ENCODE measurements at regions not wholly inside any gene's neighbourhood (a gene's known extent, or its start where the extent isn't known, plus 50 kb on each side); places are given as distances from the start of the nearest gene placed in this dataset.
"Not testable (repeated sequence)": the region's sequence is repeated elsewhere in the genome, so short reads cannot be mapped to it uniquely, and the experiment has no call there.

DNA sequence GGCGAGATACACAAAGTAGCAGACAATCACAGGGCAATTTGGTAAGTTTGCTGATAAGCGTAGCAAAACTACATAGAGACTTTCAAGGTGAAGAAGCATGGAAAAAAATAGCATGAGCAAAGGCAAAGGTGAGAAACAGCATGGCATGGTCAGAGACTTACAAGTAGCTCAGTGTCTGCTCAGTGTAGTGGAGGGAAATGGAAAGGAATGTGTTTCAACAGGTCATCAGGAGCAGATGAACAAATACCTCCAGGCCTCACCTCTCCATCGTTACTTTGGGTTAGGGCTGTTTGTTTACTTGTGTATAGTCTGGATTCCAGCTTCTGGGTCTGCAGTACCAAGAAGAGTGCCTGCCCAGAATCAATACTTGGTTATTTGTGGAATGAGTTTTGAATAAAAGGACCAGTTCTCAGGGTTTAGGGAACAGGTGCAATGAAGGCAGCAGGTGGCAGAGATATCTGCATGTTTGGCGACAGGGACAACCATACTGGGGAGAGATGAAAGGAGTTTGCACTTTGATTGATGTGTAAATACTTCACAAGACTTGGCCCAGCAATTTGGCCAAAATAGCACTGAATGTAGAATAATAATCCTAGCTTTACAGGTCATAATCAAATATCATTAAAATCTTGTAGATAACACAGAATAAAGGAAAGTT lies 97.0 kb upstream of the FGGY start:
- DNase-seq (no peak), ATAC-seq (peak in 1 of 4 donors; percentile 14)
- intact Hi-C loops (cut with DNase I): no loop called here
- peaks cover 0 to 25% (median 4%) of the 10 kb centered on the region in 4 donors for H3K4me1 ChIP-seq
- H3K27me3 ChIP-seq: no peaks in the 10 kb centered on the region
- H3K27ac ChIP-seq: no peak overlapping the region
- 52% methylated on average over 4 of the region's 4 CpGs for WGBS (ENCODE audit: insufficient coverage, low coverage, low lambda C conversion rate, missing lambda C conversion rate)
- H3K4me3 ChIP-seq: no peak overlapping the region
- TF ChIP-seq, protein P1, sequence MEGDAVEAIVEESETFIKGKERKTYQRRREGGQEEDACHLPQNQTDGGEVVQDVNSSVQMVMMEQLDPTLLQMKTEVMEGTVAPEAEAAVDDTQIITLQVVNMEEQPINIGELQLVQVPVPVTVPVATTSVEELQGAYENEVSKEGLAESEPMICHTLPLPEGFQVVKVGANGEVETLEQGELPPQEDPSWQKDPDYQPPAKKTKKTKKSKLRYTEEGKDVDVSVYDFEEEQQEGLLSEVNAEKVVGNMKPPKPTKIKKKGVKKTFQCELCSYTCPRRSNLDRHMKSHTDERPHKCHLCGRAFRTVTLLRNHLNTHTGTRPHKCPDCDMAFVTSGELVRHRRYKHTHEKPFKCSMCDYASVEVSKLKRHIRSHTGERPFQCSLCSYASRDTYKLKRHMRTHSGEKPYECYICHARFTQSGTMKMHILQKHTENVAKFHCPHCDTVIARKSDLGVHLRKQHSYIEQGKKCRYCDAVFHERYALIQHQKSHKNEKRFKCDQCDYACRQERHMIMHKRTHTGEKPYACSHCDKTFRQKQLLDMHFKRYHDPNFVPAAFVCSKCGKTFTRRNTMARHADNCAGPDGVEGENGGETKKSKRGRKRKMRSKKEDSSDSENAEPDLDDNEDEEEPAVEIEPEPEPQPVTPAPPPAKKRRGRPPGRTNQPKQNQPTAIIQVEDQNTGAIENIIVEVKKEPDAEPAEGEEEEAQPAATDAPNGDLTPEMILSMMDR (IDR thresholded peaks at IDR 0.05): no peak
- TF ChIP-seq POLR2A (IDR thresholded peaks at IDR 0.05): no peak
- H3K9me3 ChIP-seq: no peaks in the 10 kb centered on the region
- no peaks in the 10 kb centered on the region for H3K36me3 ChIP-seq

DNA sequence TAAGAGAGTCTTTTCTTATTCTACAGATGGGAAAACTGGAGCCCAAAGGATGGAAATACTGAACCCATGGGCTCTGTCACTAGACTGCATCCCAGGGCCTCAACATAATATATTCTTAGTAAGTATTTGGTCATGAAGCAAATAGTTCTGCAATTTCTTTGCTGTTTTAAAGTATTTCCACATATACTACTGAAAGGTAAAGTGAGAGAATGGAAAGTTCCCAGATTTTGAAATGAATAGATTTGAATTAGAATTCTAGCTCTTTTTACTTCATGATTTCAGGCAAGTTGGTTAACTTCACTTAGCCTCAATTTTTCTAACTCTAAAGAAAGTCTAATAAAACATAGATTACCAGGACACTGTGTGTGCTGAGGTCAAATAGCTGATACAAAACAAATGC lies 95.6 kb upstream of the FGGY start:
- DNase-seq: no peak
- intact Hi-C loops (cut with DNase I): no loop called here
- Histone ChIP-seq H3K4me1 (peaks cover 0 to 25% (median 4%) of the 10 kb centered on the region in 4 donors), H3K27ac (no peak overlapping the region), H3K4me3 (no peak overlapping the region), H3K9me3 (no peaks in the 10 kb centered on the region), H3K36me3 (no peaks in the 10 kb centered on the region), H3K27me3 (no peaks in the 10 kb centered on the region)
- TF ChIP-seq, protein P1 (IDR thresholded peaks at IDR 0.05): no peak
- TF ChIP-seq POLR2A (IDR thresholded peaks at IDR 0.05): no peak
- ATAC-seq: no peak

DNA sequence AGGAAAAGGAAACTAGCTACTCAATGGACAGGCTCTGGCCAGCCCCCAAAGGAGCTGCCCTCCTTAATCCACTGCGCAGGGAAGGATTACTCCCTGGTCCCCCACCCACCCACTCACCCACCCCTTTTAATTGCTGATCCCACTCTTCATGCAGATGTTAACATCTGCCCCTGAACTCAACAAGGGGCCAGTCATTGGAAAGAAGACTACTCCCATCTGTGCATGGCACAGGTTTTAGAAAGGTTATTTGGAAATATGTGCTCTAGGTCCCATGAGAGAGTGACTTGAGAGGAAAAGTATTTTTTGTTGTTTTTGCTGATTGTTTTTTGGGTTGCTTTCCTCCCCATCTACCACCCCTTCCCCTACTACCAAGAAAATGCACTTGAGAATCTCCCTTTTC lies 94.4 kb upstream of the FGGY start:
- DNase-seq (no peak), ATAC-seq (no peak)
- Histone ChIP-seq H3K4me3 (no peak overlapping the region), H3K36me3 (no peaks in the 10 kb centered on the region), H3K9me3 (no peaks in the 10 kb centered on the region), H3K27ac (no peak overlapping the region), H3K27me3 (no peaks in the 10 kb centered on the region), H3K4me1 (peaks cover 0 to 25% (median 4%) of the 10 kb centered on the region in 4 donors)
- 100% methylated on average over 1 of the region's 1 CpG for WGBS (ENCODE audit: insufficient coverage, low coverage, low lambda C conversion rate, missing lambda C conversion rate)
- no peak for TF ChIP-seq POLR2A (IDR thresholded peaks at IDR 0.05)
- TF ChIP-seq, protein P1 (IDR thresholded peaks at IDR 0.05): no peak
- intact Hi-C loops (cut with DNase I): no loop called here

DNA sequence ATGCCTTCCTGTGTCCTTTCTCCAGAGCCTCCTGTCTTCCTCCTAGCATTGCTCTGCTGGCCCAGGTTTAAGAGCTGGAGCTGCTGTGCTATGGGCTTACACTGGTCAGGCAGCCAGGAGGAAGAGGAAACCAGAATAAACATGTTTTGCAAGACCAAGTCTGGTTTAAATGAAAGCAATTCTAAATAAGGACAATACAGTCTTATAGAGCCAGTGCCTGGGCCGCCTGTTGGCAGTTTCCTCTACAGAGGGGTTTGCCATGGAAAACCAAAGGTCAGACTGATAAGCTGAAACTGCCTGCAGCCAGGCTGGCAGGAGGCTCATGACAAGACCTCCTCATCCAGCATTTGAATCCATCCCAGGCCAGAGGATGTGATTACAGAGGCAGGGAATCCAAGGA lies 92.9 kb upstream of the FGGY start:
- H3K27ac ChIP-seq: peak overlapping the region; percentile 17 to 72 (median 62)
- H3K27me3 ChIP-seq: no peaks in the 10 kb centered on the region
- DNase-seq (peak; percentile 79 to 89 (median 82)), ATAC-seq (peak; percentile 96 to 99 (median 98))
- intact Hi-C loops (cut with DNase I): no loop called here
- peaks cover 0 to 25% (median 4%) of the 10 kb centered on the region in 4 donors for H3K4me1 ChIP-seq
- H3K4me3 ChIP-seq: no peak overlapping the region
- no peaks in the 10 kb centered on the region for H3K36me3 ChIP-seq
- H3K9me3 ChIP-seq: no peaks in the 10 kb centered on the region
- 0% methylated on average over 1 of the region's 1 CpG for WGBS (ENCODE audit: insufficient coverage, low coverage, low lambda C conversion rate, missing lambda C conversion rate)
- TF ChIP-seq, protein P1 (IDR thresholded peaks at IDR 0.05): peak in 1 of 4 donors; percentile 8
- TF ChIP-seq POLR2A (IDR thresholded peaks at IDR 0.05): no peak

DNA sequence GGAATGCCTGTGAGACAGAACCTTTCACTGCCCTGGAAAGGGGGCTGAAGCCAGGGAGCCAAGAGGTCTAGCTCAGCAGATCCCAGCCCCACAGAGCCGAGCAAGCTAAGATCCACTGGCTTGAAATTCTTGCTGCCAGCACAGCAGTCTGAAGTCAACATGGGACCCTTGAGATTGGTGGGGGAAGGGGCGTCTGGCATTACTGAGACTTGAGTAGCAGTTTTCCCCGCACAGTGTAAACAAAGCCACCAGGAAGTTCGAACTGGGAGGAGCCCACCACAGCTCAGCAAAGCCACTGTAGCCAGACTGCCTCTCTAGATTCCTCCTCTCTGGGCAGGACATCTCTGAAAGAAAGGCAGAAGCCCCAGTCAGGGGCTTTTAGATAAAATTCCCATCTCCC lies 90.3 kb upstream of the FGGY start:
- H3K9me3 ChIP-seq; H3K27me3 ChIP-seq; H3K36me3 ChIP-seq; DNase-seq; H3K27ac ChIP-seq; ATAC-seq; H3K4me3 ChIP-seq; intact Hi-C loops (cut with DNase I): not testable (repeated sequence)
- no CpG with 5 or more reads among the region's 4 CpGs for WGBS (ENCODE audit: insufficient coverage, low coverage, low lambda C conversion rate, missing lambda C conversion rate)
- peaks cover 0 to 17% (median 4%) of the 10 kb centered on the region in 4 donors for H3K4me1 ChIP-seq

DNA sequence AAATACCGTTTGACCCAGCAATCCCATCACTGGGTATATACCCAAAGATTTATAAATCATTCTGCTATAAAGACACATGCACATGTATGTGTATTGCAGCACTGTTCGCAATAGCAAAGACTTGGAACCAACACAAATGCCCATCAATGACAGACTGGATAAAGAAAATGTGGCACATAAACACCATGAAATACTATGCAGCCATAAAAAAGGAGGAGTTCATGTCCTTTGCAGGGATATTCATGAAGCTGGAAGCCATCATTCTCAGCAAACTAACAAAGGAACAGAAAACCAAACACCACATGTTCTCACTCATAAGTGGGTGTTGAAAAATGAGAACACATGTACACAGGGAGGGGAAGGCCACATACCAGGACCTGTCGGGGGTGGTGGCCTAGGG lies 86.5 kb upstream of the FGGY start:
- intact Hi-C loops (cut with DNase I); H3K27ac ChIP-seq; H3K36me3 ChIP-seq; DNase-seq; H3K27me3 ChIP-seq; H3K4me3 ChIP-seq; H3K9me3 ChIP-seq; ATAC-seq: not testable (repeated sequence)
- WGBS (ENCODE audit: insufficient coverage, low coverage, low lambda C conversion rate, missing lambda C conversion rate): 88% methylated on average over 3 of the region's 3 CpGs
- H3K4me1 ChIP-seq: peaks cover 0 to 19% (median 7%) of the 10 kb centered on the region in 4 donors
